SKM-1 treated with dmso at 0.1 percent for 144 hours (cell line): ENCODE measurements at regions not wholly inside any gene's neighbourhood (a gene's known extent, or its start where the extent isn't known, plus 50 kb on each side); places are given as distances from the start of the nearest gene placed in this dataset.

Experiments
- DNase-seq: peaks from one replicate; lab custom pipeline; 2025; ENCODE audit not compliant: unreplicated experiment; lab: John Stamatoyannopoulos, UW

DNA sequence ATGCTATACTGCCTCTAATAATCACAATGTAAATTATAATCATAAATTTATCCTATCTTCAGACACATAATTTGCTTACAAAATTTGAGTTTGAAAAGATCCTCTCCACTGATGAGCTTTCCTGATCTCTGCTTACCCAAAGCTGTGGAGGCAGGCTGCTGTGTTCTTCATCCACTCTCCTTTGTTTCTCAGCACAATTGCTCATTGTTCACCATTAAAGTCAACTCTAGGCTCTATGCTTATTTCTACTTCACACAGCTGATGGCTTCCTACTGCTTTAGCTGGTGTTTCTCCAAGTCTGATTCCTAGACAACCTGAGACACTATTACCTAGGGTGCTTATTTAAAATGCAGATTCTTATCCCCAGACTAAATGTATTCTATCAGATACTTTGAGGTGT, 319.7 kb downstream of the PCDH18 start:
- no peak for DNase-seq

DNA sequence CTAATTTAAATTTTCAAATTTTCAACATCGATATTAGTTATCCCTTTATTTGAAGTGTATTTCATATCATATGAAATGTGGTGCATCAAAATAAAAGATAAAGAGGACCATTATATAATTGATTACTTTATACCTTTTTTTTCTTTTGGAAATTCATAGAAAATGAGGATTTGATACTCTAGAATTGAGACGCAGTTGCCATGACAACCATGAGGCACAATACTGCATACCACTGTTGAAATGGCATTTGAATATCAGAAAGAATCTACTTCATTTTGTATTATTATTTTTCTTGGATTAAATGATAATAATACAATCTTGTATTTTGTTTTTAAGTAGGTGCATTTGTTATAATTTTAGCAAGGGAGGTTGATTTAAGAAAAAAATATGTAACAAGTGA, 323.1 kb downstream of the PCDH18 start:
- no peak for DNase-seq

DNA sequence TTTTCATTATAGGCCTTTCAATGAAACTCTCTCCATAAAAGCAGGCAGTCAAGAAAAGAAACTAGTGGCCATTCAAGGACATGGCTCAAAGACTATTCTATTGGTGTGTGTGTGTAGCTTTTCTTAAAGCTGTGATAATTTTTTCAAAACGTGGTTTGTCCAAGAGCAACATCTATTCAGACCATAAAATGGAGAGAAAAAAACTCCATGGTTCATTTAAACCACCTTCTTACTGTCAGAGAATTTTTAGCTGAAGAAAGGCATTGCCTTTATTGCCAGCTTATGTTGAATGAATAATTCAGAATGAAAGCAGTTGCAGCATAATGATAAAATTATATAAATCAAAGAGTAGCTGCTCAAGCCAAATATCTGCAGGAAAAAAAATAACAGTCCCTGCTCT, 325.5 kb downstream of the PCDH18 start:
- DNase-seq = no peak

DNA sequence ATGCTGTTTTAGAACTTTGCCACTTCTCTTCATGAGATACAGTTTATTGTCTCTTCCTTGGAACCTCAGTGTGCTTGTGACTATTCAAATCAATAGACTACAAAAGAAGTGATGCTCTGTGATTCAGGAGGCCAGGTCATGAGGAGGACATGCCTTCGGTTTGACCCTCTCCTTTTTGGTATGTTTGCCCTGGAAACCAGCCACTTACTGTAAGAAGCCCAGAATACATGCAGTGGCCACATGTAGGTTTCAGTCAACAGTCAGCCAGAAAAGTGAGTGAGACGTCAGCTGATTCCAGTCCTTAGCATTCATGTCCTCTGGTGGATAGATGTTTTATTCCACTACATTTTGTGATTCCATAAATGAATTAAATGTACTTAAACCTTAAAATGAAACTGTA, 328.7 kb downstream of the PCDH18 start:
- DNase-seq = no peak

DNA sequence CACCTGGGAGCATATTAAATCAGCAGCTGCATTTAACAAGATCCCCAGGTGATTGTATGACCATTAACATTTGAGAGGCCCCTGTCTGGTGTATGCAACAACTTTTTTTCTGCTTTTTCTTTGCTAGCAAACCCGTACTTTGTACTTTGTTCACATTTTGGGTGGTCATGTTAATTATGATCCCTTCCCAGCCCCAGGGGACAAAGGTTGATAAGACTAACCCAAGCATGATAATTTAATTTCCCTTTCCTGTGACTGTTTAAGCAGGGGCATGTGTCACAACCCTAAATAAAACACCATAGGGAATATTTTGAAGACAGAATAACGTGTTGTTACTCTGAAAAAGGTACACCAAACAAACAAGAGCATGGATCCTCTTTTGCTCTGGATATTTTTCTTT, 332.0 kb downstream of the PCDH18 start:
- no peak for DNase-seq

DNA sequence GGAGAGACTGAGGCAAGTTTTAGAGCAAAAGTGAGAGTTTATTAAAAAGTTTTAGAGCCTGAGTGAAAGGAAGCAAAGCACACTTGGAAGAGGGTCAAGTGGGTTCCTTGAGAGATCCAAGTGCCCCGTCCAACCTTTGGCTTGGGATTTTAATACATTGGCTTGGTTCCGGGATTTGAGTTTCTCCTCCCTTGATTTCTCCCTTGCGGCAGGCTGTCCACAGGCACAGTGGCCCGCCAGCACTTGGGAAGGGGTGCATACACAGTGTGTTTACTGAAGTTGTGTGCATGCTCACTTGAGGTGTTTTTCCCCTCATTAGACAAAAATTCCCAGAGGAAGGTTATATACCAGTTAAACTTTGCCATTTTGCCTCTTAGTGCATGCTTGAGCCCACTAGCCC, 333.5 kb downstream of the PCDH18 start:
- DNase-seq = no peak

DNA sequence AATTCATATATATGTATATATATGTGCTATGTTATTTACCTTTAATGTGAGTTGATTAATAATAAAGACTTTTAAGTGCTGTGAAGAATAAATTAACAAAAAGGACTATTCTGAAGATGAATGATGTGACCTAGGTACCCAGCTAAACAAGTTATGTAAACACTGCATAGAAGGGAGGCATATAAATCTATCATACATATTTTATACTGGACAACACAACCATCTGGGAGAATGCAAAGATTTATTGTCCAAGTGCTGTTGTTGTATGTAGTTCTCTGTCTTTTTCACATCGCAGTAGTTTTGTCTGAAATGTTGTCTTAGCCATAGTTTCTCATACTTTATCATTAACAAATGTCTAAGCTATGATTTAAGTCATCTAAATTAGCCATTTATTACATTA, 337.6 kb downstream of the PCDH18 start:
- DNase-seq = no peak

DNA sequence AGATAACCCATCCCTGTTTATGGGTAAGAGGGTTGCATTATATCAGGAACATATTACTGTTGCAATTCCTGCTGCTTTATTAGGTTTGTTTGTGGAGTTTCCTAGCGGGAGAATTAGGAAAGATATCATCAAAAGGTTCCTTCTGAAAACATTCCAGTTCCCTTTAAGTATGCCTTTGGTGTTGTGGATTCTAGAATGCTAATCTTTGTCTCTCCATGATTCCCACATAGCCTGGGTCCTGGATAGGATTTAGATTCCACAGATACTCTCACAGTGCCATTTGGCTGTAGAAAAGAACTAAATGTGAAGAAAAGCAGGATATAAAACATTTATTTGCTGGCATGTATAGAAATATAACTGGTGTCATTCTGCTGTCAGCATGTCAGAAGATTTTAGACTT, 338.7 kb downstream of the PCDH18 start:
- DNase-seq = no peak

DNA sequence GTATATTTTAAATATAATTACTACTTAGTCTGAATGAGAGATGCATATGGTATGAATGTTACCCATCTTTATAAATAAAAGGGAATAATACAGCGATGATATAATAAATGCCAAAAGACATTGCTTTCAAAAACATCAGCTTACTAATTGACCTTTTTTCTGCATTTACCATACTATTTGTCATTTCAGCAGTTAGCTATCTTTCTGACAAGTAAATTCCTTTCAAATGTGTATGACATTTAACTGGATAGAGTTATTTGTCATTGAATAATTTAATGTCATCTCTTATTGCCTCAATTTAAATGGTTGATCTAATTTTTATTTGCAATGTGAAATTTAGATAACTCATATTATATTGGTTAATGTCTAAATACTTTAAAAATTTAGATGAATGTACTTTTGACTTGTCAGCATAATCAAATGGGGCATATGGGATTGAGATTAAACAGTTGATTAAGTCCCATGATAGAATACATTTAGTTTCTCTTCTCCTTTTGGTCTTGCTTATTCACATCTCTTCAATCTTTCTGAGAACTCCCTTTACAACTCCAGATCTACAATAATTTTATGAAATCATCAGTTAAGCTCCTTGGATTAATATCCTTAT, 350.9 kb downstream of the PCDH18 start:
- no peak for DNase-seq

DNA sequence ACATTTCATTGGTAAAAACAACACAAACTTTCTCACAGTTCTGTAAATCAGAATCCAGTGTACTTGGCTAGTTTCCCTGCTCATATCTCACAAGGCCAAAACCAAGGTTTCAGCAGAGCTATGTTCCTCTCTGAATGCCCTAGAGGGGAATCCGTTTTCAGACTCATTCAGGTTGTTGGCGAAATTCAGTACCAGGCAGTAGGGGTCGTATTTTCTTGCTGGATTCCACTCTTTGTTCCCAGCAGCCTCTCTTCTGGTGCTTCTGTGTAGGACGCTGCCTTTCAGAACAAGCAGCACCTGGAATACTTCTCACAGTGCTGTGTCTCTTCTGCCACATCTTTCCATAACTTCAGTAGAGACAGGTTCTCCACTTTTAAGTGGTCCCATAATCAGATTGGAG, 351.9 kb downstream of the PCDH18 start:
- DNase-seq = no peak

DNA sequence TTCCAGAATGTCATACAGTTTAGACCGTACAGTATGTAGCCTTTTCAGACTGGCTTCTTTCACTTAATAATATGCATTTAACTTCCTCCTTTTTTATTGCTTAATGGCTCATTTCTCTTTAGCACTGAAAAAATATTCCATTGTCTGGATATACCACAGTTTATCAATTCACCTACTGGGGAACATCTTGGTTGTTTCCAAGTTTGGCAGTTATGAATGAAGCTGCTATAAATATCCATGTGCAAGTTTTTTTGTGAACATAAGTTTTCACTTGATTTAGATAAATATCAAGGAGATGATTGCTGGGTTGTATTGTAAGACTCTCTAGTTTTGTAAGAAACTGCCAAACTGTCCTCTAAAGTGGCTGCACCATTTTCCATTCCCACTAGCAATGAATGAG, 375.5 kb downstream of the PCDH18 start:
- DNase-seq = no peak

DNA sequence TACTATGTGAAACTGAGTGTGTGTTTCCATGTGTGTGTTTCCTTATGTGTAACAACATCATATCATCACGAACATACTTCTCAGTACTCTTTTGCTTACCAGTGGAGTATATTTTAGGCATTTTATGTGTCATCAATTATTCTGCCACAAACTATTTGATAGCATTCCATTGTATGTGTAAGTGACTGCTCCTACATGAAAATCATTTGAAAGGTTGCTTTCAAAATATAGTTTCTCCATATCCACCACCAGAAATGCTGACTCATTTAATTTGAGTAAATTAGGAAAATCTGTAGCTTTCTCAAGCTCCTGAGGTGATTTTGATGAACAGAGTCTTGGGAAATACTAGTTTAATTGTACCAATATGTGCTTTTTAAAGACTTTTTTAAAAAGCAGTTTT, 376.2 kb downstream of the PCDH18 start:
- DNase-seq = no peak

DNA sequence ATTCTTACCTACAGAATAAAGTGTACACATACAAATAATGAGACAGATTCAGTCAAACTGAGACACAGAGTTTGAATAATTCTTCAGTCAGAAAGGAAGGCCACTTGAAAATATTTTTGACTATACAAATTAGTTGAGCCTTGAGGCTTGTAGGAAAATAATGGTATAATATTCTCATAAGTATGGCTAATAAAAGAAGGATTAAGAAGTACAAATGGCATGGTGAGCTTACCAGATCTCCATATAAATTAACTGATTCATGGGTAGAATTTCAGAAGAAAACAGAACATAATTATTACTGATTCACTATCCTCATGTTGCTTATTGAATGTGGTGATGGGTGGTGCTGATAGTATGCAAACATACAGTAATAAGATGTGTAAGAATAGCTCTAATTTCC, 401.1 kb downstream of the PCDH18 start:
- DNase-seq = no peak

DNA sequence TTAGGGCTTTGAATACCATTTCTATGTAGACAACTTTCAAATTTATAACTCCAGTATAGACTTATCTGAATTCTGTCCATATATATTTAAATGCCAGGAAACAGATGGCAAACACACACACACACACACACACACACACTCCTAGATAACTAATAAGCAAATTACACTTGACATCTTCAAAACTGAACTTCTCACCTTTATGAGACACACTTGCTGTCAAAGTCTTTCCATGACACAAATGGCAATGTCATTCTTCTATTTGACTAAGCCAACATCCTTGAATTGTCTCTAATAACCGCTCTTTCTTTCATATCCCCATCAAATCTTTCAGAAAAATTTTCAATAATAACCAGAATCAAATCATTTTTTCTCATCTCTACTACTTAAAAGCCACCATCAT, 402.4 kb downstream of the PCDH18 start:
- no peak for DNase-seq

DNA sequence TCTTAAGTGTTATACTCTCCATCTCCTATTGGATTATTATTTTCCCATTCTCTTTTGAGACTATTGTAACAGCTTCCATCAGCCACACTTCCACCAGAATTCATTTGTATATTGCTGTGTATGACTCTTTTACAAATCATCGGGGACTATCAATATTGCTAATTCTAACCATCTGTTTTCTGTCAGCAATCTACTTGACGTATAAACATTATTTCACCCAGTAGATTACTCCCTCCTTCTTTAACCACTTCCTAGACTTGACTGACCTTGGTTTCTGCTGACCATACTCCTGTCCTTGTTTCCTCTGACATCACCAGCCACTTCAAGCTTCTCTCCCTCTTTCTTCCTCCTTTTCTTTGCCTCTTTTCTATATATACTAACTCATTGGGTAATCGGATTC, 402.9 kb downstream of the PCDH18 start:
- DNase-seq = no peak

DNA sequence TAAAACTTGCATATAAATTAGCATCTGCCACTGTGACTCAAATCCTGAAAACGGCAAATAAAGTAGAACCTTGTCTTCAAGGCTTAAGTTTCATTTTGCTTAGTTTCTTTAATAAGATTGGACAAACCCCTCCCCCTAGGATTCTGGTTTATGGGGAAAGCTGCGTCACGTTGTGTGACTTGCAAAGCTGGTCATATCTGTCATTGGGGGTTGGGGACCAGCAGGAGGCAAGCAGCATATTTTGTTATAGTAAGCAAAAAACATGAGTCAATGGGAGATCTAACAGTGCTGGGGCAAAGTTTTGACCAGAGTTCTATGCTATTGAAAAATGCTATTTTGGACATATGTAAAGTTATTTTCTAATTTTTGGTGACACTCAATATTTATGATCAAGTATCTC, 407.3 kb downstream of the PCDH18 start:
- no peak for DNase-seq

DNA sequence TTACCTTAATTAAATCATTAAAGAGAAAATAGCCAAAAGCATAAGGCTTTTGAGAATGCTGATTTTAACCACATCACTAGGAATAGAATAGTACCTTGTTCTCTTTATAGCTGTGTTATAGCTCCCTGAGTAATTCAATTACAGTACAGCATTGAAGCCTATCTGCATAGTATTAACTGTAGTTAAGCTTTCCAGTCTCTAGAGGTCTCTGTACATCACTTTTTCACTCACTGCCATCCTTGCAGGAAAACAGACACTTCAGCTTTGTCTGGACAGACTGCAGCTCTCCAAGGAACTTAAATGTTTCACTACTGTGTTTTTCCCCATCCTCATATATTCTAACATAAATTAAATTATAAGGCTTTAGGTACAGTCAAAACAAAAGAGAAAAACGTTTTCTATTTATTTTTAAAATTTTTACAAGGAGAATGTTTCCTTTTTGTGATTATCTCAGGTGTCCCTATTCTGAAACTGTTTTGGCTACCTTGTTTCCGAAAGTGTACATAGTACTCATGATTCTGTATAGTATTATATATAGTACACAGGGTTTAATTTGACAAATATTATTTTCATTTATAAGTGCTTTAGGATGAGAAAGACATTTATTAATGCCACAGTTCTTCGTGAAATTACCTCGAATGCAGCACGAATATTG, 407.9 kb downstream of the PCDH18 start:
- peak; percentile 46 for DNase-seq

DNA sequence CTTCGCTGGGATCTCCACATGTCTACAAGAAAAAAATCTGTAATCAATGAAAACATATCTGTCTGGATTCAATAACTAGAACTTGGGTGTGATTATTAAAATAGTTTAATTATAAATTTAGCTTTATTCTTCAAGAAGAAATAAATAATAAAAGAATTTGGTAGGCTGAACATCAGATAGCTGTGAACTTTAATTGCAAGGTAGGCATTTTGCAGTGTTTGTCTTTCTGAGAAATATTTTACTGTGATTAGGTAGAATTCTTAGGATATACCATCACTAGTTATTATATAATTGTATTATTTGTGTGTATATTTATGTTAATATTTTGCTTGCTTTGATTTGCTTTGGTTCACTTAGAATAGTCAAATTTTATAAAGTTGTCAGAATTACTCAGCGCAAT, 409.4 kb downstream of the PCDH18 start:
- no peak for DNase-seq

DNA sequence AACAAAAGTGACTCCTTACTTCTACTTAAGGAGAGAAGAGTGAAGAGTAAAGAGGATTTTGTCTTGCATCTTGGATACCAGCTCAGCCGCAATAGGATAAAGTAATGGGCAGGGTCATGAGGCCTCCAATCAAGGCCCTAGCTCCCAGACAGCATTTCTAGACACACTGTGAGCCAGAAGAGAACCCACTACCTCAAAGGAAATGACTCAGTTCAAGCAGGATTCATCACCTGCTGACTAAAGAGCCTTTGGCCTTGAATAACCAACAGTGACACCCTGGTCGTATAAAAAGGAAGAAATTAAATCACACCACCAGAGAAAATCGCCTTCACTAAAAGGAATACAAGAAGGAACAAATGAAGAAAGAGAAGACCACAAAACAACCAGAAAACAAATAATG, 416.1 kb downstream of the PCDH18 start:
- DNase-seq = no peak

DNA sequence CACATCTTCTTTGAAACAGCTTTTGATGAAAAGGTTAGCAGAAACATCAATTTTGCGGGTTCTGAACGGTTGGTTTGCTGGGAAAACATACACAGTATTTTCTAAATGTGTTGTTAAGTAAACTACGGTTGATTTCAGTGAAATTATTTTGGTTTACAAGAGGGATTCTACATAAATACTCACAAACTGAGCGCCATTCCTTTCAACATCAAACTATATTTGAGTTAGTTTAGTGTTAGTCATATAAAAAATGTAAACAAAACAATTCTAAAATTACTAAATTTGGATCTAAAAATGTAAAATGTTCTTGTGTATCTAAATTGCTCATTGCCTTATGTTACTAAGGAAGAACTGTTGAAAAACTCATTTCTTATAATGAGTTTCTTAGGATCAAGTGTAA, 425.6 kb downstream of the PCDH18 start:
- DNase-seq = no peak

DNA sequence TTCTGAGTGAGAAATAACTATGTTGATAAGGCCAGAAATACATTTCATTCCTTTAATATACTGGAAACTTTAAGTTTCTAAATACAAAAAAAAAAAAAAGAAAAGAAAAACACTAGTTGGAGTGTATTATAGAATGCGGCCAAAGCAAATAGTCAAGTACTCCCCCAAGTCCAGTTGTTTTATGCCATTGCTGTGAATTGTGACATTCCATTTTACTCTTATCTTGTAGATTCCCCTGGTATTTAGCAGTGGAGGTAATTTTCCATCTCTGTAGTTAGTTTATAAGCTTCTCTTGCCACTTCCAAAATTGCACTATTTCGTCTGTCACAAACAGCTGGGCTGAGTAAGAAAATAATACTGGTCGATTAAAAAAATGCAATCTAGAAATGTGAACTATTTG, 426.0 kb downstream of the PCDH18 start:
- no peak for DNase-seq

DNA sequence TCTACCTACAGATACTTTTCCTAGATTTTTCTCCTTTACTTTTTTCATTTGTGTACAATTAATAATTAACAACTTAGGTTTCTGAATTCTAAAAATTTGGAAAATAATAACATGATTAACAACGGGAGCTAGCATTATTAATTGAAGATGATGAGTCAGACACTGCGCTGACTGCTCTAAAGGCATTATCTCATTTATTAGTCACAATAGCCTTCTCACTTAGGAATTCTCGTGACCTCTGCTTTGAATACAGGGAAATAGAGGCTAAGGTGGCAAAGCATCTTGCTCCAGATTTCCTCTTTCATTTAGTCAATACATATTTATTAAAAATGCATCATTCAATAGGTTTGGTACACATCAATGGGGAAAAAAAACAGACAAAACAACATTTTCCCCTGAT, 441.3 kb downstream of the PCDH18 start:
- DNase-seq = no peak

DNA sequence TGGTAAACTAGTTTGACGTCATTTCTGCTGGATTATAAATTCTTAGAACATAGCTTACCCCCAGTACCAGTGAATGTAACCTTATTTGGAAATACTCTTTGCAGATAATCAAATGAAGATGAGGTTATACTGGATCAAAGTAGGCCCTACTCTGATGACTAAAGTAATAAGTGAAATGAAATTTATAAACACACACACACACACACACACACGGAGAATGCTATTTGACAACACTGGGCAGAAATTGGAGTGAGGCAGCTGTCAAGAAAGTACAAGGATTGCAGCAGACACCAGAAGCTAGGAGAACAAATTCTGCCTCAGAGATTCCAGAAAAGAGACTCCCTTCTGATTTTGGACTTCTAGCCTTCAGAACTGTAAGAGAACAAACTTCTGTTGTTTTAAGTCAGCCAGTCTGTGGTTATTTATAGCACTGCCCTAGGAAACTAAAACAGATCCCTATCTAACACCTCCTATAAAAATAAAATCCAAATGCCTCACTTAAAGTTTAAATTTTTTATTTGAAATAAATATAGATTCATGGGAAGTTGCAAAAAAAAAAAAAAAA, 448.6 kb downstream of the PCDH18 start:
- no peak for DNase-seq
